Kidney (tissue), 13 donors: ENCODE measurements at regions not wholly inside any gene's neighbourhood (a gene's known extent, or its start where the extent isn't known, plus 50 kb on each side); places are given as distances from the start of the nearest gene placed in this dataset.
"Not testable (repeated sequence)": the region's sequence is repeated elsewhere in the genome, so short reads cannot be mapped to it uniquely, and the experiment has no call there.

ENCODE experiments used
- DNase-seq, 5 donors: peaks; one replicate each; pipeline ENCODE4 v3.0.0-alpha.2; 2013 to 2020
- FAIRE-seq: peaks from 2 replicates; lab custom pipeline; 2012; peaks lifted over from hg19 to GRCh38; lab: Jason Lieb, UNC
- H3K27ac ChIP-seq, 2 donors: one replicate each; pipeline ENCODE4 v1.7.0; 2013; ENCODE audit warnings: low read depth in 2 of 2, low read length in 2 of 2, inconsistent platforms in 1 of 2
- H3K27me3 ChIP-seq: one replicate; pipeline ENCODE4 v1.7.1; 2013; ENCODE audit warnings: low read length, inconsistent platforms; ENCODE audit not compliant: control insufficient read depth, insufficient read depth
- H3K36me3 ChIP-seq, 3 donors: one replicate each; pipeline versions ENCODE4 v1.7.0 to v1.7.1; 2013; ENCODE audit warnings: low read length in 3 of 3, control low read depth in 1 of 3, inconsistent platforms in 1 of 3; ENCODE audit not compliant: insufficient read depth in 3 of 3, control insufficient read depth in 2 of 3
- H3K4me1 ChIP-seq, 3 donors: one replicate each; pipeline versions ENCODE4 v1.7.0 to v1.7.1; 2013; ENCODE audit warnings: low read length in 3 of 3, inconsistent platforms in 1 of 3, low read depth in 1 of 3; ENCODE audit not compliant: control insufficient read depth in 2 of 3, insufficient read depth in 2 of 3
- H3K4me3 ChIP-seq, 3 donors: one replicate each; pipeline versions ENCODE4 v1.7.0 to v1.8.1; 2013; ENCODE audit warnings: low read length in 3 of 3, control low read depth in 1 of 3, inconsistent platforms in 1 of 3
- H3K9ac ChIP-seq, 3 donors: one replicate each; pipeline versions ENCODE4 v1.7.0 to v1.7.1; 2013; ENCODE audit warnings: low read length in 3 of 3, control low read depth in 1 of 3, inconsistent platforms in 1 of 3
- H3K9me3 ChIP-seq, 3 donors: one replicate each; pipeline versions ENCODE4 v1.7.0 to v1.7.1; 2013; ENCODE audit warnings: low read length in 3 of 3, control low read depth in 1 of 3, inconsistent platforms in 1 of 3; ENCODE audit not compliant: control insufficient read depth in 2 of 3, insufficient read depth in 1 of 3
- intact Hi-C: fragments of 100-400 bp; cut with DNase I; formaldehyde crosslinking; loops from one replicate; pipeline ENCODE4 v1.11.1; 2022
- TF ChIP-seq, protein P1 (sequence below): IDR thresholded peaks from 3 replicates; pipeline ENCODE4 v1.5.1; 2012; ENCODE audit warnings: mild to moderate bottlenecking, moderate library complexity, borderline replicate concordance; ENCODE audit not compliant: insufficient read depth; ENCODE audit errors: extremely low read depth
- donor health status: control.
- donor health status: control.
- donor health status: control.
- donor health status: control.
- donor health status: control.
- donor health status: DM: yes; HTN: yes; CAD: no.
- donor health status: Normal renal cell carcinoma (clear cell type).

DNA sequence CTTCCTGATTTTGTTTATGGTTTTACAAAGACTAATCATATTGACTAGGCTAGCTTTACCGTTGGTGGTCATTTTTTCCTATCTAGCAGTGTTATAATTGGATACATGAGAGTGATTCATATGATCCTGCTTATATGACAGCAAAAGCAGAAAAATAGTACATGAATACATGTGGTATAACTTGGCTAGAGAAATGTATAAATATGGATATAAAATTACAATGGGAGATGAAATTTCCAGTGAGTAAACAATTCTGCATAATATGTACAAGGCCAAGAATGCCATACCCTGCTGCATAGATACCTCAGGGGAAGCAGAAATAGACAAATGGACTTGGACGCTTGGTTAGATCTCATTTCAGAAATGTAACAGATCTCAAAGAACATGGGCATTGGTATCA is 103.1 kb downstream of the DTWD1 start:
- Histone ChIP-seq H3K9ac (no peak overlapping the region), H3K27ac (no peak overlapping the region), H3K36me3 (no peaks in the 10 kb centered on the region), H3K27me3 (no peaks in the 10 kb centered on the region), H3K9me3 (peaks cover 0 to 3% (median 0%) of the 10 kb centered on the region in 3 donors), H3K4me3 (no peak overlapping the region), H3K4me1 (no peaks in the 10 kb centered on the region)
- DNase-seq (no peak), FAIRE-seq (no peak)
- TF ChIP-seq, protein P1, sequence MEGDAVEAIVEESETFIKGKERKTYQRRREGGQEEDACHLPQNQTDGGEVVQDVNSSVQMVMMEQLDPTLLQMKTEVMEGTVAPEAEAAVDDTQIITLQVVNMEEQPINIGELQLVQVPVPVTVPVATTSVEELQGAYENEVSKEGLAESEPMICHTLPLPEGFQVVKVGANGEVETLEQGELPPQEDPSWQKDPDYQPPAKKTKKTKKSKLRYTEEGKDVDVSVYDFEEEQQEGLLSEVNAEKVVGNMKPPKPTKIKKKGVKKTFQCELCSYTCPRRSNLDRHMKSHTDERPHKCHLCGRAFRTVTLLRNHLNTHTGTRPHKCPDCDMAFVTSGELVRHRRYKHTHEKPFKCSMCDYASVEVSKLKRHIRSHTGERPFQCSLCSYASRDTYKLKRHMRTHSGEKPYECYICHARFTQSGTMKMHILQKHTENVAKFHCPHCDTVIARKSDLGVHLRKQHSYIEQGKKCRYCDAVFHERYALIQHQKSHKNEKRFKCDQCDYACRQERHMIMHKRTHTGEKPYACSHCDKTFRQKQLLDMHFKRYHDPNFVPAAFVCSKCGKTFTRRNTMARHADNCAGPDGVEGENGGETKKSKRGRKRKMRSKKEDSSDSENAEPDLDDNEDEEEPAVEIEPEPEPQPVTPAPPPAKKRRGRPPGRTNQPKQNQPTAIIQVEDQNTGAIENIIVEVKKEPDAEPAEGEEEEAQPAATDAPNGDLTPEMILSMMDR = no peak
- intact Hi-C loops = no loop called here

DNA sequence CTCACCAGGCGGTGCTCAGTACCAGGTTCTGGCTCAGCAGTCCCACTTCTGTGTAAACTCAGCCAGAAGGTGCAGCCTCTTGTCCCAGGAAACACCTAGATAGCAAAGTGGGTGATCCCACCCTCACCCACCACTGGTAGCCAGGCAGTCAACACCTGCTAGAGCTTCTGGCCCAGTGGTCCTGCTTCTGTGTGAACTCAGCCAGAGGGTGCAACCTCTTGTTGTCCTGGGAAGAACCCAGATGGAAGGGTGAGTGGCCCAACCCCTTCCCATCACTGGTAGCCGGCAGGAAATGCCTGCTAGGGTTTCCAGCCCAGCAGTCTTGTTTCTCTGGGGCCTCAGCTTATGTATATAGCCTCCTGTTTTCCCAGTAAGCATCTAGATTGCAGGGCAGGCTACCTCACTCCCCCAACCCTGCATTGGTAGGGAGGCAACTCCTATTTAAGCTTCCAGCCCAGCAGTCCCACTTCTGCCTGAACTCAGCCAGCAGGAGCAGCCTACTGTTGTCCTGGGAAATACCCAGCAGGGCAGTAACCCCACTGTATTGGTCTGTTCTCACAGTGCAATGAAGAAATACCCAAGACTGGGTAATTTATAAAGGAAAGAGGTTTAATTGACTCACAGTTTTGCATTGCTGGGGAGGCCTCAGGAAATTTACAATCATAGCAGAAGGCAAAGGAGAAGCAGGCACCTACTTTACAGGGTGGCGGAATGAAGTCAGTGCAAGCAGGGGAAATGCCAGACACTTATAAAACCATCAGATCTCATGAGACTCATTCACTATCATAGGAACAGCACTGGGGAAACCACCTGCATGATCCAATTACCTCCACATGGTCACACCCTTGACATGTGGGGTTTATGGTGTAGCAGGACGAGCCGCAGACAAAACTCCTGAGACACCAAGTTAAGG is 110.6 kb downstream of the DTWD1 start:
- FAIRE-seq (no peak), DNase-seq (no peak)
- TF ChIP-seq, protein P1 = no peak
- no peaks in the 10 kb centered on the region for H3K27me3 ChIP-seq
- H3K9ac ChIP-seq = no peak overlapping the region
- H3K27ac ChIP-seq = no peak overlapping the region
- no peaks in the 10 kb centered on the region for H3K36me3 ChIP-seq
- peaks cover 0 to 3% (median under 1%) of the 10 kb centered on the region in 3 donors for H3K9me3 ChIP-seq
- no peak overlapping the region for H3K4me3 ChIP-seq
- intact Hi-C loops = no loop called here
- H3K4me1 ChIP-seq = no peaks in the 10 kb centered on the region

DNA sequence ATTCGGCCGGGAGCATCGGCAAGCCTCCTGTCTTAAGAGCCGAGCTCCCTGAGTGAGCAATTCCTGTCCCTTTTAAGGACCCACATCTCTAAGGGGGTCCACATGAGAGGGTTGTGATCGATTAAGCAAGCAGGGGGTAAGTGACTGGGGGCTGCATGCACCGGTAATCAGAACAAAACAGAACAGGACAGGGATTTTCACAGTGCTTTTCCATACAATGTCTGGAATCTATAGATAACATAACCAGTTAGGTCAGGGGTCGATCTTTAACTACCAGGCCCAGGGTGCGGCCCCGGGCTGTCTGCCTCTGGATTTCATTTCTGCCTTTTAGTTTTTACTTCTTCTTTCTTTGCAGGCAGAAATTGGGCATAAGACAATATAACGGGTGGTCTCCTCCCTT is 111.3 kb downstream of the DTWD1 start:
- not testable (repeated sequence) for FAIRE-seq, H3K27me3 ChIP-seq

DNA sequence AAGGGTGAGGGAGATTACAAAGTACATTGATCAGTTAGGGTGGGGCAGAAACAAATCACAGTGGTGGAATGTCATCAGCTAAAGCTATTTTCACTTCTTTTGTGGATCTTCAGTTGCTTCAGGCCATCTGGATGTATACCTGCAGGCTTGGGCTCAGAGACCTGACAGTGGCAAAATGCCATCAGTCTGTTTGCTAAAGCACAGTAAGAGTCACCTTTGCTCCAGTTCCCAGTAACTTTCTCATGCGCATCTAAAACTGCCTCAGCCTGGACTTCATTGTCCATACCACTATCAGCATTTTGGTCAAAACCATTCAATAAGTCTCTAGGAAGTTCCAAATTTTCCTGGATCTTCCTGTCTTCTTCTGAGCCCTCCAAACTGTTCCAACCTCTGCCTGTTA is 113.2 kb downstream of the DTWD1 start:
- H3K9me3 ChIP-seq, DNase-seq, intact Hi-C loops, H3K27me3 ChIP-seq, H3K36me3 ChIP-seq, H3K4me1 ChIP-seq, H3K9ac ChIP-seq, H3K4me3 ChIP-seq, FAIRE-seq, H3K27ac ChIP-seq: not testable (repeated sequence)

More for the DNA sequence above, 111.3 kb downstream of the DTWD1 start:
- intact Hi-C loops, H3K27ac ChIP-seq, H3K9ac ChIP-seq, H3K36me3 ChIP-seq, H3K4me3 ChIP-seq, H3K4me1 ChIP-seq, DNase-seq, H3K9me3 ChIP-seq: not testable (repeated sequence)
